Activated naive CD4-positive, alpha-beta T cell treated with anti-CD3 and anti-CD28 coated beads, Interleukin-2, amount 50 U/mL, for 72 hours (primary cell): ENCODE measurements at regions not wholly inside any gene's neighbourhood (a gene's known extent, or its start where the extent isn't known, plus 50 kb on each side); places are given as distances from the start of the nearest gene placed in this dataset.

Source experiments
- ATAC-seq, 2 donors: fragments of 150-1000 bp; cut with Tn5 transposase; 2 replicates each; pipeline ENCODE4 v1.10.0; 2021; ENCODE audit warnings: mild to moderate bottlenecking in 2 of 2, moderate library complexity in 2 of 2
- DNase-seq, 2 donors: peaks; one replicate each; pipeline ENCODE4 v3.0.0; 2021 to 2022; ENCODE audit warnings: low spot score in 2 of 2
- H3K27ac Mint-ChIP-seq, 2 donors: one replicate each; pipeline ENCODE4 v1.8.0; 2022; ENCODE audit warnings: mild to moderate bottlenecking in 2 of 2, mixed read lengths in 2 of 2
- H3K36me3 Mint-ChIP-seq, 2 donors: one replicate each; pipeline ENCODE4 v1.8.0; 2022; ENCODE audit warnings: mixed read lengths in 2 of 2
- H3K9me3 Mint-ChIP-seq, 2 donors: one replicate each; pipeline ENCODE4 v1.8.0; 2022; ENCODE audit warnings: mixed read lengths in 2 of 2

- DNase-seq (no peak), ATAC-seq (no peak)
- no peaks in the 10 kb centered on the region for H3K36me3 Mint-ChIP-seq
- H3K9me3 Mint-ChIP-seq = no peaks in the 10 kb centered on the region
- H3K27ac Mint-ChIP-seq = peak overlapping the region in 1 of 2 donors; percentile 81
Observed at GRCh38 chr1:55278378-55278777, 63.2 kb upstream of the USP24 start.

GRCh38 chr1:55277377-55278130 is 62.4 kb upstream of the USP24 start:
- peak; percentile 90 to 96 for ATAC-seq
- Mint-ChIP-seq H3K36me3 (no peaks in the 10 kb centered on the region), H3K9me3 (no peaks in the 10 kb centered on the region)

GRCh38 chr1:55276671-55277376 is 61.7 kb upstream of the USP24 start:
- DNase-seq (no peak), ATAC-seq (no peak)
- Mint-ChIP-seq H3K36me3 (no peaks in the 10 kb centered on the region), H3K9me3 (no peaks in the 10 kb centered on the region), H3K27ac (peak overlapping the region; percentile 85)

More at GRCh38 chr1:55277377-55278130, 62.4 kb upstream of the USP24 start:
- peak; percentile 69 to 82 for DNase-seq
- peak overlapping the region; percentile 85 for H3K27ac Mint-ChIP-seq

DNA sequence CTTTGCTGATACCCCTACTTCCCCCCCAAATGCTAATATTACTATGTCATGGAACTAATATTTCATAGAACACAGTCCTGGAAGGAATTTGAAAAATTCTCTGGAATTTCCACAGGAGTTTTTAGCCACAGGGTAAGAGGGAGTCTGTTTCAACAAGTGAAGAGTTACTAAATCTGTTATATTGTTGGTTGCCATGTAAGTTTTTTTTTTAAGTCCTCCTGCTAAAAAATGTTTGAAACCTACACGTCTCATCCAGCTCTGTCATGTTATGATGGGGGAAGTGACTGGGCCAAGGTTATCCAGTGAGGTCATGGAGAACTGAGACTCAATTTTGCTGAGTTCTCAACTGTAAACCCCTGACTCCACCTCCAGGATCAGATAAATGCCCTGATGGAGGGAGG is 60.8 kb upstream of the USP24 start:
- DNase-seq (no peak), ATAC-seq (peak in 1 of 2 donors; percentile 30)
- Mint-ChIP-seq H3K27ac (no peak overlapping the region), H3K9me3 (no peaks in the 10 kb centered on the region), H3K36me3 (no peaks in the 10 kb centered on the region)

- Mint-ChIP-seq H3K36me3 (no peaks in the 10 kb centered on the region), H3K9me3 (no peaks in the 10 kb centered on the region), H3K27ac (no peak overlapping the region)
- DNase-seq = no peak
- ATAC-seq = peak; percentile 23
Observed at GRCh38 chr1:55275151-55275748, 60.1 kb upstream of the USP24 start.

DNA sequence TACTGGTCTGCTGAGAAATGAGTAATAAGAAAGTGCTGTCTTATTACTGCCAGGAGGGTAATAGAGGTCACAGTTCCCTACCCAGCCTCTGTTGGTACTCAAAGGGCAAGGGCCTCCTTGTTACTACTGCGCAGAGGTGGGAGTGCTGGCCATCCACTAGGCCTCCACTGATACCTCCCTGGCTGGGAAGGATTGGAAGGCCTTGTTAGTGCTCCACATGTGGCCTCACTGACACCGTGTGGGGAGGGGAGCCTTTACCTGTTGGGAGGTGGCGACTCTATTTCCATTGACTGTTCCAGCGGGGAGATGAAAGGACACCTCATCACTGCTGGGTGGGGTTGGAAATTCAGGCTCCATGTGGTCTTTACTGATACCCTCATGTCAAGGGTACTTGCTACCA is 57.8 kb upstream of the USP24 start:
- DNase-seq (no peak), ATAC-seq (no peak)
- peaks cover 0 to 5% of the 10 kb centered on the region in 2 donors for H3K36me3 Mint-ChIP-seq
- H3K9me3 Mint-ChIP-seq = no peaks in the 10 kb centered on the region
- H3K27ac Mint-ChIP-seq = no peak overlapping the region
